ENCODE measurements at regions not wholly inside any gene's neighbourhood (a gene's known extent, or its start where the extent isn't known, plus 50 kb on each side); places are given as distances from the start of the nearest gene placed in this dataset.

- DNase-seq, result no peak
These were observed 160.8 kb upstream of the MYCN start for GRCh38 chr2:15779381-15780041.

- DNase-seq, result no peak
These were observed 160.1 kb upstream of the MYCN start for GRCh38 chr2:15780234-15780633.

- DNase-seq, result no peak
These were observed 159.3 kb upstream of the MYCN start for GRCh38 chr2:15780912-15781574.

GRCh38 chr2:15782009-15782751, 158.2 kb upstream of the MYCN start:
- no peak for DNase-seq

GRCh38 chr2:15782769-15783294, 157.5 kb upstream of the MYCN start:
- DNase-seq, result no peak

- DNase-seq, result no peak
These were observed 156.9 kb upstream of the MYCN start for GRCh38 chr2:15783489-15783888.

- DNase-seq, result no peak
These were observed 156.1 kb upstream of the MYCN start for GRCh38 chr2:15784106-15784885.

- DNase-seq, result no peak
These were observed 155.2 kb upstream of the MYCN start for GRCh38 chr2:15784886-15785801.

- DNase-seq, result no peak
These were observed 154.2 kb upstream of the MYCN start for GRCh38 chr2:15786003-15786654.

GRCh38 chr2:15786901-15787300, 153.4 kb upstream of the MYCN start:
- DNase-seq, result no peak

GRCh38 chr2:15787535-15788454, 152.6 kb upstream of the MYCN start:
- no peak for DNase-seq

GRCh38 chr2:15788455-15788829, 151.9 kb upstream of the MYCN start:
- no peak for DNase-seq

GRCh38 chr2:15788830-15789229, 151.5 kb upstream of the MYCN start:
- no peak for DNase-seq

- DNase-seq, result no peak
These were observed 150.8 kb upstream of the MYCN start for GRCh38 chr2:15789381-15790062.

- no peak for DNase-seq
These were observed 150.0 kb upstream of the MYCN start for GRCh38 chr2:15790326-15790725.

- no peak for DNase-seq
These were observed 149.5 kb upstream of the MYCN start for GRCh38 chr2:15790838-15791237.

GRCh38 chr2:15791294-15791693, 149.1 kb upstream of the MYCN start:
- DNase-seq, result no peak

- no peak for DNase-seq
These were observed 148.0 kb upstream of the MYCN start for GRCh38 chr2:15792331-15792730.

All from muscle of arm (tissue), 1 donor.